ENCODE measurements at regions not wholly inside any gene's neighbourhood (a gene's known extent, or its start where the extent isn't known, plus 50 kb on each side); places are given as distances from the start of the nearest gene placed in this dataset.

DNA sequence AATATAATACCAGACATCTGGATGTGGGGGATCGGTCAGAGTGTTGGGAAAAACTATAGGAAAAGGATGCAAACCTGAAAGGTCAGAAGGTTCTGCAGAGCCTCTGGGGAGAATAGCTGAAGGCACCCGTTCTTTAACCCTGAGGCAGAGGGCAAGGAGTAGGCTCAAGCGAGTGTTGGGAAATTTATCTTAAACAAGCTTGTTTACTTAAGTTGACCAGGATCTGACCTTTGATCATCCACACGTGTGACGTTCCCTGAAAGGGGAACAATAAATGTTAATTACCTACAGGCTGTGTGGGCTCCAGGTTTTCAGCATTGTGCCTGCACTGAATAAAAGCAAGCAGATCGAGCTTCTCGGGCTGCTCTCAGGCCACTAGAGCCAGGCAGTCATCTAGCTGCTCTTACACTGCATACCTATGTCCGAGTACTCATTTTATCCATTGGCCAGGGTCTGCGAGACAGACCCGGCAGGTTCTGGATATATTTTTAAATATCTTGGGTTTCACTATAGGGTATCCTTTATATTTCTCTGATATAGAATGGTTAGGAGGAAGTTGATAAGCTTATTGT lies 400.6 kb upstream of the CHST9 start:
- TF ChIP-seq CTCF (IDR thresholded peaks at IDR 0.05) (no peak), REST (IDR thresholded peaks at IDR 0.05; ENCODE audit: insufficient read depth in 1 of 2, low read depth in 2 of 2, low read length in 1 of 2) (no peak), SIN3A (IDR thresholded peaks at IDR 0.05; ENCODE audit: borderline replicate concordance, insufficient read depth, low read depth, low read length) (no peak), POLR2AphosphoS5 (IDR thresholded peaks at IDR 0.05; ENCODE audit: low read depth, low read length) (no peak), TCF7L2 (IDR thresholded peaks at IDR 0.05; ENCODE audit: low read depth, low read length) (no peak)

Data from Panc1 (cell line).